ENCODE measurements at regions not wholly inside any gene's neighbourhood (a gene's known extent, or its start where the extent isn't known, plus 50 kb on each side); places are given as distances from the start of the nearest gene placed in this dataset.

GRCh38 chrX:13261348-13261747 lies 58.5 kb downstream of the ATXN3L start:
- TF ChIP-seq, protein P1, sequence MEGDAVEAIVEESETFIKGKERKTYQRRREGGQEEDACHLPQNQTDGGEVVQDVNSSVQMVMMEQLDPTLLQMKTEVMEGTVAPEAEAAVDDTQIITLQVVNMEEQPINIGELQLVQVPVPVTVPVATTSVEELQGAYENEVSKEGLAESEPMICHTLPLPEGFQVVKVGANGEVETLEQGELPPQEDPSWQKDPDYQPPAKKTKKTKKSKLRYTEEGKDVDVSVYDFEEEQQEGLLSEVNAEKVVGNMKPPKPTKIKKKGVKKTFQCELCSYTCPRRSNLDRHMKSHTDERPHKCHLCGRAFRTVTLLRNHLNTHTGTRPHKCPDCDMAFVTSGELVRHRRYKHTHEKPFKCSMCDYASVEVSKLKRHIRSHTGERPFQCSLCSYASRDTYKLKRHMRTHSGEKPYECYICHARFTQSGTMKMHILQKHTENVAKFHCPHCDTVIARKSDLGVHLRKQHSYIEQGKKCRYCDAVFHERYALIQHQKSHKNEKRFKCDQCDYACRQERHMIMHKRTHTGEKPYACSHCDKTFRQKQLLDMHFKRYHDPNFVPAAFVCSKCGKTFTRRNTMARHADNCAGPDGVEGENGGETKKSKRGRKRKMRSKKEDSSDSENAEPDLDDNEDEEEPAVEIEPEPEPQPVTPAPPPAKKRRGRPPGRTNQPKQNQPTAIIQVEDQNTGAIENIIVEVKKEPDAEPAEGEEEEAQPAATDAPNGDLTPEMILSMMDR (IDR thresholded peaks at IDR 0.05): no peak
- no peak for TF ChIP-seq POLR2A (IDR thresholded peaks at IDR 0.05)

Measured in body of pancreas (tissue), 4 donors.